Gastroesophageal sphincter (tissue), 4 donors: ENCODE measurements at regions not wholly inside any gene's neighbourhood (a gene's known extent, or its start where the extent isn't known, plus 50 kb on each side); places are given as distances from the start of the nearest gene placed in this dataset.

Experiments
- ATAC-seq: fragments of 150-250 bp; one replicate; pipeline ENCODE4 v1.9.1; 2016; ENCODE audit warnings: mild to moderate bottlenecking, moderate library complexity
- H3K27ac ChIP-seq, 4 donors: fragments of 200-600 bp; sonication (generic) in 3 of 4; 1 replicate in 3 of 4; 2 replicates in 1 of 4; pipeline ENCODE4 v1.5.1; 2016 to 2019
- H3K27me3 ChIP-seq: fragments of 200-600 bp; sonication (generic); one replicate; pipeline ENCODE4 v1.5.1; 2019
- H3K36me3 ChIP-seq, 2 donors: fragments of 200-600 bp; sonication (generic); one replicate each; pipeline ENCODE4 v1.5.1; 2019; ENCODE audit warnings: control low read depth in 1 of 2
- H3K4me1 ChIP-seq, 3 donors: fragments of 200-600 bp; sonication (generic); 1 replicate in 2 of 3; 2 replicates in 1 of 3; pipeline ENCODE4 v1.5.1; 2016 to 2019; ENCODE audit warnings: control low read depth in 2 of 3
- H3K4me3 ChIP-seq, 2 donors: fragments of 200-600 bp; sonication (generic); one replicate each; pipeline ENCODE4 v1.5.1; 2019; ENCODE audit warnings: mild to moderate bottlenecking in 1 of 2, moderate library complexity in 1 of 2
- H3K9me3 ChIP-seq, 3 donors: fragments of 200-600 bp; sonication (generic); one replicate each; pipeline ENCODE4 v1.5.1; 2017 to 2019; ENCODE audit warnings: control low read depth in 2 of 3
- EP300 ChIP-seq: sonication (generic); formaldehyde crosslinking; IDR thresholded peaks from one replicate; pipeline ENCODE4 v1.6.1; 2017; ENCODE audit warnings: antibody characterized with exemption, mild to moderate bottlenecking
- POLR2A ChIP-seq, 2 donors: fragments of 450-650 bp; IDR thresholded peaks; one replicate each; pipeline ENCODE4 v1.6.1; 2017; ENCODE audit warnings: antibody characterized with exemption in 2 of 2, mild to moderate bottlenecking in 2 of 2, moderate library complexity in 1 of 2
- POLR2AphosphoS5 ChIP-seq: sonication (generic); formaldehyde crosslinking; IDR thresholded peaks from one replicate; pipeline ENCODE4 v1.6.1; 2017; ENCODE audit warnings: antibody characterized with exemption
- WGBS, 2 donors: methylation state at CpG; one replicate each; pipeline ENCODE4 v1.1.5; 2018; ENCODE audit warnings: low coverage in 1 of 2; 5-methylcytosine and 5-hydroxymethylcytosine counted together
- TF ChIP-seq, protein P1 (sequence below), 4 experiments: fragments of 200-600 bp in 2 of 4; fragments of 450-650 bp in 2 of 4; sonication (generic) in 1 of 4; IDR thresholded peaks; one replicate each; pipeline ENCODE4 v1.5.1; 2017 to 2019; ENCODE audit warnings: antibody characterized with exemption in 4 of 4, mild to moderate bottlenecking in 2 of 4, moderate library complexity in 2 of 4

DNA sequence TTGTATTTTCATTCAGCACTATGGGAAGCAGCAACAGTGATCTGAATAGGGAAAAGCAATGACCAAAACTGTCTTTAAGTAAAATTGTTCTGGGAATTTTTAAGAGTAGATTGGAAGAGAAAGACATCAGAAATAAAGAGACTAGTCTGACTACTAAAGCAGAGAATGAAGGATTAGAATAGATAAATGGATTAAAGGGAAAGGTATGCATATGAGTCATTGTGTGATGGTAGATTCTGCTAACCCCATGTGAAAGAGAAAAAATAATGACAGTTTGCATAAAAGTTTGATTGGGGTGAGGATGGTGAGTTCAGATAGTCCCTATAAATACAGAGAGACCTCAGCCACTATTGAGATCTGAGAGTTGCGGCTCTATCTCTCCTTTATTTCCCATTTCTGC, 139.6 kb upstream of the DCC start:
- 80 to 92% methylated on average over 1 of the region's 1 CpG for WGBS, 2 donors
- no peak for TF ChIP-seq POLR2AphosphoS5
- no peak for TF ChIP-seq EP300
- TF ChIP-seq POLR2A (IDR thresholded peaks at IDR 0.05): no peak
- TF ChIP-seq, protein P1, sequence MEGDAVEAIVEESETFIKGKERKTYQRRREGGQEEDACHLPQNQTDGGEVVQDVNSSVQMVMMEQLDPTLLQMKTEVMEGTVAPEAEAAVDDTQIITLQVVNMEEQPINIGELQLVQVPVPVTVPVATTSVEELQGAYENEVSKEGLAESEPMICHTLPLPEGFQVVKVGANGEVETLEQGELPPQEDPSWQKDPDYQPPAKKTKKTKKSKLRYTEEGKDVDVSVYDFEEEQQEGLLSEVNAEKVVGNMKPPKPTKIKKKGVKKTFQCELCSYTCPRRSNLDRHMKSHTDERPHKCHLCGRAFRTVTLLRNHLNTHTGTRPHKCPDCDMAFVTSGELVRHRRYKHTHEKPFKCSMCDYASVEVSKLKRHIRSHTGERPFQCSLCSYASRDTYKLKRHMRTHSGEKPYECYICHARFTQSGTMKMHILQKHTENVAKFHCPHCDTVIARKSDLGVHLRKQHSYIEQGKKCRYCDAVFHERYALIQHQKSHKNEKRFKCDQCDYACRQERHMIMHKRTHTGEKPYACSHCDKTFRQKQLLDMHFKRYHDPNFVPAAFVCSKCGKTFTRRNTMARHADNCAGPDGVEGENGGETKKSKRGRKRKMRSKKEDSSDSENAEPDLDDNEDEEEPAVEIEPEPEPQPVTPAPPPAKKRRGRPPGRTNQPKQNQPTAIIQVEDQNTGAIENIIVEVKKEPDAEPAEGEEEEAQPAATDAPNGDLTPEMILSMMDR (IDR thresholded peaks at IDR 0.05): no peak
- Histone ChIP-seq H3K9me3 (no peaks in the 10 kb centered on the region), H3K36me3 (no peaks in the 10 kb centered on the region), H3K27me3 (no peaks in the 10 kb centered on the region), H3K27ac (no peak overlapping the region), H3K4me3 (no peak overlapping the region), H3K4me1 (no peaks in the 10 kb centered on the region)
- ATAC-seq: no peak

DNA sequence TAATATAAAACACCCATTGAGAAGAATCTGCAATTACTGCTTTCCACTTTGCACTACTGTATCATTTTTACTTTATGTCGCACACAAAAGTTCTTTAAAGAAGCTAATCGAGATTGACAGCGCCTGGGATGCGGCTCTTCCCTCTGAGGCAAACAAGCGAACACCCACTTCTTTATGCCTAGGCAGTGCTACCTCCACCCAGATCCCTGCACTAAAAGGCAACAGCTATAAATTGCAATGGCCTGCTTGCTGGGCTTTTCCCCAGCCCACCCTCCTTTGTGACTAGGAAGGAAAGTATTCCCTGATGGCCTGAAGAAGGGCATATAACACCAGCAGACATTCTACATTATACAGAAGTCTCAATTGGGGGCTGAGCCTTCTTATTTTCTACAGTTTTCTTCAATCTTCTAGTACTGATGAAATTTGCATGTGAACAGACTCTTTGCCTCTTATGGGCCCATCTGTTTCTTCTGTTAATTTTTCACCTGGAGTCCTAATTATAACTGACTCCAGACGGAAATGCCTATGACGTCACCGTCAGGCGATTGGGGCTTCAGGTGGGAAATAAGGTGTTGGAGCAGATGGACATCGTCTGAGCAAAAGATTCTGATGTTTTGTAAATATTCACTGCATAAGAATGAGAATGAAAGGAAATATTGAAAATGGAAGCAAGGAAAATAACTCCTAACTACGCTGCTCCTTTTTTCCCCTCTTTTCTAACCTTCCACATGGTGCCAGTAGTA, 138.9 kb upstream of the DCC start:
- no peak for ATAC-seq
- 86 to 89% methylated on average over 11 of the region's 11 CpGs for WGBS, 2 donors
- TF ChIP-seq, protein P1 (IDR thresholded peaks at IDR 0.05): no peak
- TF ChIP-seq POLR2AphosphoS5: no peak
- no peak for TF ChIP-seq EP300
- no peak for TF ChIP-seq POLR2A (IDR thresholded peaks at IDR 0.05)

DNA sequence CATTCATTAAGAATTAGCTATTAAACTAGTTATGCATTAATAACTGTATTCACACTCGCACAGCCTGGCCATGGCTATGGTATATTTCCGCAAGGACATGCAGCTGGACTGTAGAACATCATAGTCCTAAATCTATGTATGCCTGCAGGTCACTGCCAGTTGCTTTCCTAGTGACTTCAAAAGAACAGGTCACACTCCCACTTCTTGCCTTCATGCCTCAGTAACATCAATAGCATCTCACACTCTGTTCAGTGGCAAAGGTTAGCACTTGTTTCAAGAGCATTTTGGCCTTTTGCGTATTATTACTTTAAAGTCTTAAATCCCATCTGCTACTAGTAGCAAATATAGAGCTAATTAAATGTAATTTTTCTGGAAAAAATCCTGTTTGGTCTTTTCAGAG, 131.4 kb upstream of the DCC start:
- Histone ChIP-seq H3K27me3 (no peaks in the 10 kb centered on the region), H3K9me3 (no peaks in the 10 kb centered on the region), H3K27ac (no peak overlapping the region), H3K36me3 (no peaks in the 10 kb centered on the region), H3K4me1 (no peaks in the 10 kb centered on the region), H3K4me3 (no peak overlapping the region)
- no peak for TF ChIP-seq EP300
- no peak for TF ChIP-seq POLR2A (IDR thresholded peaks at IDR 0.05)
- TF ChIP-seq, protein P1 (IDR thresholded peaks at IDR 0.05): no peak
- TF ChIP-seq POLR2AphosphoS5: no peak
- 85 to 90% methylated on average over 3 of the region's 3 CpGs for WGBS, 2 donors
- ATAC-seq: no peak

More for the DNA sequence above, 138.9 kb upstream of the DCC start:
- no peaks in the 10 kb centered on the region for H3K9me3 ChIP-seq
- no peak overlapping the region for H3K4me3 ChIP-seq
- no peaks in the 10 kb centered on the region for H3K4me1 ChIP-seq
- H3K27me3 ChIP-seq: no peaks in the 10 kb centered on the region
- H3K36me3 ChIP-seq: no peaks in the 10 kb centered on the region
- H3K27ac ChIP-seq: no peak overlapping the region

DNA sequence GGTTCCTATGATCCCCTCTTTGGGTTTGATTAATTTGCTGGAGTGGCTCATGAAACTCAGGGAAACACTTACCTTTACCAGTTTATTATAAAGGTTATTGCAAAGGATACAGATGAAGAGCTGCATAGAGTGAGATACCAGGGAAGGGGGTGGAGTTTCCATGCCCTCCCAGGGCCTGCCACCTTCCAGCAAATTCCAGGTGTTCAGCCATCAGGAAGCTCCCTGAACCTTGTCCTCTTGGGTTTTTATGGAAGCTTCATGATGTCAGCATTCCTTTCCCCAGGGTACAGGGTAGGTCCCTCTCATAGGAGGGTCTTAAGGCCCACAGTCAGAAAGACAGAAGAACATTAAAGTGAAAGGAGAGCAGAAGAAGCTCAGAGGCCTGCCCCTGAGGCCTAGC, 123.9 kb upstream of the DCC start:
- no peaks in the 10 kb centered on the region for H3K4me1 ChIP-seq
- no peaks in the 10 kb centered on the region for H3K27me3 ChIP-seq

DNA sequence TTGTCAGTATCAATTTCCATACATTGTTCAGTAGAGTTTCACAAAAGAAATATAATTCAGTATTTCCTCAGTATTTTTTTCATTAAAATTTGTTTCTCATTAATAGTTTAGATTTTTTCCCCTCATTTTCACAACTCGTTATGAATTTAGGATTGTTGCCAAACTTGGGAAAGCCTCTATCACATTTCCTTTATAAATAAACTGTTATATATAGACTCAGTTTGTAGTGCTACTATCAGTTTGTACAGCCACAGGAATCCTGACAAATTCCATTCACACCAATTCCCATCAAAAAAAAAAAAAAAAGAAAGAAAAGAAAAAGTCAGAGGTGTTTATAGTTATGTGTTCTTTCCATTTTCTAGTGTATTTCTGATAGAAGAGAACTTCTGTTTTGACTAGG, 123.3 kb upstream of the DCC start:
- TF ChIP-seq POLR2AphosphoS5: no peak
- TF ChIP-seq, protein P1 (IDR thresholded peaks at IDR 0.05): no peak
- TF ChIP-seq EP300: no peak
- TF ChIP-seq POLR2A (IDR thresholded peaks at IDR 0.05): no peak
- ATAC-seq: no peak
- Histone ChIP-seq H3K4me1 (no peaks in the 10 kb centered on the region), H3K36me3 (no peaks in the 10 kb centered on the region), H3K9me3 (no peaks in the 10 kb centered on the region), H3K27me3 (no peaks in the 10 kb centered on the region), H3K4me3 (no peak overlapping the region), H3K27ac (no peak overlapping the region)
- 25 to 30% methylated on average over 1 of the region's 1 CpG for whole genome bisulfite sequencing, 2 donors

More for the DNA sequence above, 123.9 kb upstream of the DCC start:
- TF ChIP-seq POLR2A (IDR thresholded peaks at IDR 0.05) (no peak), EP300 (no peak), POLR2AphosphoS5 (no peak)
- TF ChIP-seq, protein P1 (IDR thresholded peaks at IDR 0.05): no peak
- no peak for ATAC-seq
- Histone ChIP-seq H3K9me3 (no peaks in the 10 kb centered on the region), H3K4me3 (no peak overlapping the region), H3K27ac (no peak overlapping the region), H3K36me3 (no peaks in the 10 kb centered on the region)
